GM18907 (cell line): ENCODE measurements at regions not wholly inside any gene's neighbourhood (a gene's known extent, or its start where the extent isn't known, plus 50 kb on each side); places are given as distances from the start of the nearest gene placed in this dataset.
"Not testable (repeated sequence)": the region's sequence is repeated elsewhere in the genome, so short reads cannot be mapped to it uniquely, and the experiment has no call there.

Experiments
- ATAC-seq: cut with Tn5 transposase; IDR thresholded peaks from one replicate; pipeline ENCODE4 v1.9.1; 2021; ENCODE audit warnings: mild to moderate bottlenecking, moderate library complexity; ENCODE audit not compliant: unreplicated experiment

- no peak for ATAC-seq
These were observed 127.1 kb upstream of the PTPRZ1 start for GRCh38 chr7:121745856-121746255.

GRCh38 chr7:121744877-121745276 is 128.1 kb upstream of the PTPRZ1 start:
- no peak for ATAC-seq

GRCh38 chr7:121744319-121744718 is 128.6 kb upstream of the PTPRZ1 start:
- no peak for ATAC-seq

- ATAC-seq, result no peak
These were observed 131.1 kb upstream of the PTPRZ1 start for GRCh38 chr7:121741896-121742295.

GRCh38 chr7:121739465-121739864 is 133.5 kb upstream of the PTPRZ1 start:
- ATAC-seq, result no peak

GRCh38 chr7:121730869-121731268 is 142.1 kb upstream of the PTPRZ1 start:
- no peak for ATAC-seq

GRCh38 chr7:121714559-121715303 is 158.2 kb upstream of the PTPRZ1 start:
- ATAC-seq, result no peak

- not testable (repeated sequence) for ATAC-seq
These were observed 160.0 kb upstream of the PTPRZ1 start for GRCh38 chr7:121712961-121713360.

- ATAC-seq, result no peak
These were observed 175.1 kb upstream of the PTPRZ1 start for GRCh38 chr7:121697731-121698316.

GRCh38 chr7:121696954-121697353 is 176.0 kb upstream of the PTPRZ1 start:
- ATAC-seq, result no peak

GRCh38 chr7:121689749-121690148 is 183.2 kb upstream of the PTPRZ1 start:
- no peak for ATAC-seq

- ATAC-seq, result no peak
These were observed 191.3 kb upstream of the PTPRZ1 start for GRCh38 chr7:121681700-121682099.

GRCh38 chr7:121676168-121676567 is 196.8 kb upstream of the PTPRZ1 start:
- no peak for ATAC-seq

GRCh38 chr7:121674455-121674854 is 198.5 kb upstream of the PTPRZ1 start:
- not testable (repeated sequence) for ATAC-seq

GRCh38 chr7:121669144-121669543 is 203.8 kb upstream of the PTPRZ1 start:
- ATAC-seq, result no peak

- ATAC-seq, result no peak
These were observed 206.7 kb upstream of the PTPRZ1 start for GRCh38 chr7:121666306-121666705.

- no peak for ATAC-seq
These were observed 229.6 kb upstream of the PTPRZ1 start for GRCh38 chr7:121643320-121643719.

GRCh38 chr7:121639705-121640104 is 233.3 kb upstream of the PTPRZ1 start:
- no peak for ATAC-seq

- no peak for ATAC-seq
These were observed 234.7 kb upstream of the PTPRZ1 start for GRCh38 chr7:121638286-121638685.

GRCh38 chr7:121634356-121634755 is 238.2 kb upstream of the FAM3C start:
- no peak for ATAC-seq

- ATAC-seq, result no peak
These were observed 237.1 kb upstream of the FAM3C start for GRCh38 chr7:121633186-121633585.

GRCh38 chr7:121624958-121625357 is 228.8 kb upstream of the FAM3C start:
- no peak for ATAC-seq
